ENCODE measurements at regions not wholly inside any gene's neighbourhood (a gene's known extent, or its start where the extent isn't known, plus 50 kb on each side); places are given as distances from the start of the nearest gene placed in this dataset.

DNA sequence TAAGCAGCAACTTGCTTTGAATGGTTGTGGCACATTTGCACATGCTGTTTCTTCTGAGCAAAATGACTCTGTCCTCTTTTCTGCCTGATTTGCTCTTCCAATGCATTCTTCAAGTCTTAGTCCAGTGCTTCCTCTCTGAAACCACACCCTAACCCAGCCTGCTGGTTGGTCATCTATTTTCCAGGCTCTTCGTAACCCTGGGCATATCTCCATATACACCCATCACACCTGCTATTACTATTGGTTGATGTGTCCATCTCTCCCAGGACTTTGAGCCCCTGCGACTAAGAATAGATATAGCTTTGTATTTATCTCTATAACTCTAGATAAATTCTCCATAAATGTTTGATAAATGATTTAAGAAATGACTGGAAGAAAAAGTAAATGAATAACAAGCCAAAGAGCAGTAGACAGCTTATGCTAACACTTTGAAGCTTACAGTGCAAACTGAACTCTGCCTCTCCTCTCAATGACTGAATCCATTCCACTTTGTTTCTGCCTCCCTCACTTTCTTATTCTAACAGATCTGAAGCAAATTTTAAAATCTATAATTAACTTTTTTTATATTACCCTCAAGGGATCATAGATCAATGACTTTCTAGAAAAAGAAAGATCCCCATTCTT, 59.7 kb upstream of the NT5E start:
- TF ChIP-seq ZNF48 (tag by site-specific recombination; IDR thresholded peaks at IDR 0.05) (no peak), HOXC10 (CRISPR knock-in tag; IDR thresholded peaks at IDR 0.05) (no peak), ZNF292 (tag by site-specific recombination; IDR thresholded peaks at IDR 0.05; ENCODE audit: borderline replicate concordance, low read depth) (no peak), ZNF530 (tag by site-specific recombination; IDR thresholded peaks at IDR 0.05; ENCODE audit: low read depth) (no peak)
- TF ChIP-seq, protein P1, sequence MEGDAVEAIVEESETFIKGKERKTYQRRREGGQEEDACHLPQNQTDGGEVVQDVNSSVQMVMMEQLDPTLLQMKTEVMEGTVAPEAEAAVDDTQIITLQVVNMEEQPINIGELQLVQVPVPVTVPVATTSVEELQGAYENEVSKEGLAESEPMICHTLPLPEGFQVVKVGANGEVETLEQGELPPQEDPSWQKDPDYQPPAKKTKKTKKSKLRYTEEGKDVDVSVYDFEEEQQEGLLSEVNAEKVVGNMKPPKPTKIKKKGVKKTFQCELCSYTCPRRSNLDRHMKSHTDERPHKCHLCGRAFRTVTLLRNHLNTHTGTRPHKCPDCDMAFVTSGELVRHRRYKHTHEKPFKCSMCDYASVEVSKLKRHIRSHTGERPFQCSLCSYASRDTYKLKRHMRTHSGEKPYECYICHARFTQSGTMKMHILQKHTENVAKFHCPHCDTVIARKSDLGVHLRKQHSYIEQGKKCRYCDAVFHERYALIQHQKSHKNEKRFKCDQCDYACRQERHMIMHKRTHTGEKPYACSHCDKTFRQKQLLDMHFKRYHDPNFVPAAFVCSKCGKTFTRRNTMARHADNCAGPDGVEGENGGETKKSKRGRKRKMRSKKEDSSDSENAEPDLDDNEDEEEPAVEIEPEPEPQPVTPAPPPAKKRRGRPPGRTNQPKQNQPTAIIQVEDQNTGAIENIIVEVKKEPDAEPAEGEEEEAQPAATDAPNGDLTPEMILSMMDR (tag by site-specific recombination; IDR thresholded peaks at IDR 0.05): no peak
